MCF 10A (cell line): ENCODE measurements at regions not wholly inside any gene's neighbourhood (a gene's known extent, or its start where the extent isn't known, plus 50 kb on each side); places are given as distances from the start of the nearest gene placed in this dataset.

Experiments
- BruUV-seq: library from RNA; stranded (reverse); fragments of 400-500 nt; replicated peaks from 2 replicates; lab custom pipeline; 2021; lab: Mats Ljungman, UMichigan
- CTCF ChIA-PET: fragments of 300-600 bp; sonication (Branson Sonifier 250); formaldehyde crosslinking; extraction: SDS; loops from one replicate; lab custom pipeline; 2021; ENCODE audit warnings: antibody characterized with exemption, inconsistent platforms; lab: Yijun Ruan, JAX
- POLR2A ChIA-PET: fragments of 300-600, 350-650 bp; sonication (Branson Sonifier 250); formaldehyde crosslinking; extraction: SDS; loops from one replicate; lab custom pipeline; 2020; ENCODE audit warnings: antibody characterized with exemption, inconsistent platforms; lab: Yijun Ruan, JAX
- DNase-seq: peaks from one replicate; pipeline ENCODE4 v3.0.0-alpha.2; 2018; ENCODE audit not compliant: unreplicated experiment
- H3K27ac Mint-ChIP-seq: one replicate; pipeline ENCODE4 v1.8.0; 2022; ENCODE audit warnings: mild to moderate bottlenecking, low read depth, mixed read lengths; ENCODE audit not compliant: unreplicated experiment
- H3K27me3 Mint-ChIP-seq: one replicate; pipeline ENCODE4 v1.8.0; 2022; ENCODE audit warnings: mixed read lengths; ENCODE audit not compliant: insufficient read depth, unreplicated experiment
- H3K36me3 Mint-ChIP-seq: one replicate; pipeline ENCODE4 v1.8.0; 2022; ENCODE audit warnings: mild to moderate bottlenecking, moderate library complexity, mixed read lengths; ENCODE audit not compliant: insufficient read depth, unreplicated experiment
- H3K4me1 Mint-ChIP-seq: one replicate; pipeline ENCODE4 v1.8.0; 2022; ENCODE audit warnings: mixed read lengths; ENCODE audit not compliant: insufficient read depth, unreplicated experiment
- H3K4me3 Mint-ChIP-seq: one replicate; pipeline ENCODE4 v1.8.0; 2022; ENCODE audit warnings: mild to moderate bottlenecking, moderate library complexity, mixed read lengths; ENCODE audit not compliant: unreplicated experiment
- H3K9me3 Mint-ChIP-seq: one replicate; pipeline ENCODE4 v1.8.0; 2022; ENCODE audit warnings: mixed read lengths; ENCODE audit not compliant: unreplicated experiment
- intact Hi-C: fragments of 100-400 bp; cut with micrococcal nuclease; formaldehyde crosslinking; loops from 2 replicates; pipeline ENCODE4 v1.14.1; 2022
- TF ChIP-seq, protein P1 (sequence below): fragments of 200-600 bp; IDR thresholded peaks from one replicate; pipeline ENCODE4 v1.8.0; 2022; ENCODE audit warnings: antibody characterized with exemption, mild to moderate bottlenecking; ENCODE audit not compliant: unreplicated experiment

DNA sequence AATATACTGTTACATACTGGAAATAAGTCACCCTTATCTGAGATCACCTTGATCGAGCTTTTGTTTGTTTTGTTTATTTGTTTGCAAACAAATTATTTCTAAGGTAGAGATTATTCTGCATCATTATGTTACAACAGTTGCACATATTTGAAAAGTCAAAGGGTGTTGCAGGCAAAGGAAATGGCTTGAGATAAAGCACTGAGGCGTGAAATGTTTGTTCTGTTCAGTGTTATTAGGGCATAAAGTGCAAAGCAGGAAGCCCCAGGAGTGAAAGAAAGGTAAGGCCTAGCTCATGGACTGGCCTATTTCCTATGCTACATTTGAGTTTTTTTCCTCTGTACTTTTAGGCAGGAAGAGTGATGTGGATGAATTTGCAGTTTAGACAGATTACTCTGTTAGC lies 1815.6 kb upstream of the LRRTM1 start:
- Mint-ChIP-seq H3K36me3 (no peaks in the 10 kb centered on the region), H3K27me3 (no peaks in the 10 kb centered on the region), H3K27ac (no peak overlapping the region), H3K4me1 (peaks cover 6% of the 10 kb centered on the region), H3K4me3 (no peak overlapping the region), H3K9me3 (no peaks in the 10 kb centered on the region)
- CTCF ChIA-PET, result interaction anchor here (0.7 kb wide), 1 partner anchor 1126 kb away, joined by 3 read pairs; no protein-coding TSS in a partner anchor
- intact Hi-C loops, result no loop called here
- TF ChIP-seq, protein P1, sequence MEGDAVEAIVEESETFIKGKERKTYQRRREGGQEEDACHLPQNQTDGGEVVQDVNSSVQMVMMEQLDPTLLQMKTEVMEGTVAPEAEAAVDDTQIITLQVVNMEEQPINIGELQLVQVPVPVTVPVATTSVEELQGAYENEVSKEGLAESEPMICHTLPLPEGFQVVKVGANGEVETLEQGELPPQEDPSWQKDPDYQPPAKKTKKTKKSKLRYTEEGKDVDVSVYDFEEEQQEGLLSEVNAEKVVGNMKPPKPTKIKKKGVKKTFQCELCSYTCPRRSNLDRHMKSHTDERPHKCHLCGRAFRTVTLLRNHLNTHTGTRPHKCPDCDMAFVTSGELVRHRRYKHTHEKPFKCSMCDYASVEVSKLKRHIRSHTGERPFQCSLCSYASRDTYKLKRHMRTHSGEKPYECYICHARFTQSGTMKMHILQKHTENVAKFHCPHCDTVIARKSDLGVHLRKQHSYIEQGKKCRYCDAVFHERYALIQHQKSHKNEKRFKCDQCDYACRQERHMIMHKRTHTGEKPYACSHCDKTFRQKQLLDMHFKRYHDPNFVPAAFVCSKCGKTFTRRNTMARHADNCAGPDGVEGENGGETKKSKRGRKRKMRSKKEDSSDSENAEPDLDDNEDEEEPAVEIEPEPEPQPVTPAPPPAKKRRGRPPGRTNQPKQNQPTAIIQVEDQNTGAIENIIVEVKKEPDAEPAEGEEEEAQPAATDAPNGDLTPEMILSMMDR, result no peak
- no peak for DNase-seq
- POLR2A ChIA-PET, result no interaction called here
- no TSS peak for BruUV-seq

DNA sequence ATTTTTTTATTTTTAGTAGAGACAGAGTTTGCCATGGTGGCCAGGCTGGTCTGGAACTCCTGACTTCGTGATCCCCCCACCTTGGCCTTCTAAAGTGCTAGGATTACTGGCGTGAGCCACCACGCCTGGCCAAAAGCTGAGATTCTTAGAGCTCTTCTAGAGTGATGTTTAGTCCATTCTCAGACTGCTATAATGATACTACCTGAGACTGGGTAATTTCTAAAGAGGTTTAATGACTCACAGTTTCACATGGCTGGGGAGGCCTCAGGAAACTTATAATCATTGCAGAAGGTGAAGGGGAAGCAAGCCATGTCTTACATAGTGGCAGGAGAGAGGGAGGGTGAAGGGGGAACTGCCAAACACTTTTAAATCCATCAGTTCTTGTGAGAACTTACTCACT lies 1804.9 kb upstream of the LRRTM1 start:
- H3K27me3 Mint-ChIP-seq, result no peaks in the 10 kb centered on the region
- intact Hi-C loops, result no loop called here
- DNase-seq, result no peak
- TF ChIP-seq, protein P1, result no peak
- no peak overlapping the region for H3K27ac Mint-ChIP-seq
- ChIA-PET CTCF (interaction anchor here (0.6 kb wide), 1 partner anchor 590 kb away, joined by 3 read pairs; no protein-coding TSS in a partner anchor), POLR2A (no interaction called here)
- BruUV-seq, result no TSS peak
- H3K4me1 Mint-ChIP-seq, result no peaks in the 10 kb centered on the region
- H3K9me3 Mint-ChIP-seq, result no peaks in the 10 kb centered on the region
- no peaks in the 10 kb centered on the region for H3K36me3 Mint-ChIP-seq
- H3K4me3 Mint-ChIP-seq, result no peak overlapping the region

DNA sequence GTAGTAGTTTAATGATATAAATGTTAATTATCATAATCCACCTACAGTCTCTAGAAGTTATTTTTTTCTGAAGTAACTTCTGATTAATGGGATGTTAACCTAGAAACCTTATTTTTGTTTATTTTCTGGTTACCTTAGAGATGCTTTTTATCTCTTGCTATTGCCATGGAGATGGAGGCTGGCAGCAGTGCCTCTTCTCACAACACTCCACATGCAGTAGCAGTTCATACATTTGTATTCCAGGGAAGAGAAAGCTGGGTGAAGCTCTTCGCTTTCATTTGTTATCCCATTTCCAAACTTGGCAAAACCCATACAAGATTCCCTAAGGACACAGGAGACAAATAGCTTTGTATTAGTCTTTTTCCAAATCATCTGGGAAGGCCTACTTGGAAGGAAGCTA lies 1794.1 kb upstream of the LRRTM1 start:
- BruUV-seq, result no TSS peak
- CTCF ChIA-PET, result no interaction called here
- intact Hi-C loops, result no loop called here
- H3K27me3 Mint-ChIP-seq, result no peaks in the 10 kb centered on the region
- DNase-seq, result no peak
- TF ChIP-seq, protein P1, result no peak
- no peak overlapping the region for H3K27ac Mint-ChIP-seq
- no peaks in the 10 kb centered on the region for H3K36me3 Mint-ChIP-seq
- POLR2A ChIA-PET, result no interaction called here
- no peak overlapping the region for H3K4me3 Mint-ChIP-seq
- no peaks in the 10 kb centered on the region for H3K4me1 Mint-ChIP-seq
- H3K9me3 Mint-ChIP-seq, result no peaks in the 10 kb centered on the region

DNA sequence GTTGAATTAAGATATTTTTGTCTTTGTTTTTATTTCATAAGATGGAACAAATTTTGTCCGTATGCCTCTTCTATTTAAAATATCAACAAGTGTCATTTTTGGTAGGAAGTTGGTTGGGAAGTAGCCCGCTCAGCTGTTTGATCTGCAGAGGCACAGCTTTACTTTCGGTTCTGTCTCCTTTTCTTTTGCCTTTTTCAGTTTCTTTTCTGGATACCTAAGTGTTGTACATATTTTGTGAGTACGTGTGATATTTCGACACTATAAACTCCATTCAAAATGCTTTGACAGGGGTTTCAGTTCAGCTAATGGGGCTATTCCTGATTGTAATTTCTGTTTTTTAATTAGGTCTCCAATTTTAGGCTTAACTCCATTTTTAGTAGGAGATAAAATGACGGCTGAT lies 1785.0 kb upstream of the LRRTM1 start:
- TF ChIP-seq, protein P1, result no peak
- ChIA-PET CTCF (no interaction called here), POLR2A (interaction anchor here (0.5 to 0.9 kb wide), 2 partner anchors 182 to 311 kb away, joined by 3 read pairs; no protein-coding TSS in a partner anchor)
- peak overlapping the region; percentile 13 for H3K27ac Mint-ChIP-seq
- H3K9me3 Mint-ChIP-seq, result peaks cover 12% of the 10 kb centered on the region
- no peak for DNase-seq
- intact Hi-C loops, result no loop called here
- no peaks in the 10 kb centered on the region for H3K36me3 Mint-ChIP-seq
- H3K4me1 Mint-ChIP-seq, result no peaks in the 10 kb centered on the region
- no peaks in the 10 kb centered on the region for H3K27me3 Mint-ChIP-seq
- no TSS peak for BruUV-seq
- peak overlapping the region; percentile 39 for H3K4me3 Mint-ChIP-seq
